ENCODE measurements at regions not wholly inside any gene's neighbourhood (a gene's known extent, or its start where the extent isn't known, plus 50 kb on each side); places are given as distances from the start of the nearest gene placed in this dataset.

DNA sequence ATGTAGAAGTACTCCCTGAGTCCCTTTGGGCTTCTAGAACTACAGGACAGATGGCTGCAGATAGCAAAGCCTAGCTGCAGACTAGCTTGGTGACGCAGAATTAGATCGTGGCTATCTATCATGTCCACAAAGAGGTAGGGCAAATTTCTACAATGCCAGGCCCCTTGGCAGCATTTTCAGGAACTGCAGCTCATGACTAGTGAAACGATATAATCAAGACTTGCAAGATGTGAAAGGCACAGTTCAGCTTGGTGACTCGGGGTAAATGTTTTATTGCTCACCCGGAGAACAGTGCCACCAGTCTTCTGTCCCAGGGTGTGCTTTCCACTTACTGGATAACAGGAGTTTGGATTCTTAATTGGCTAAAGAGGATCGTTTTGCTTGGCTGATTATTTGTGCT lies 108.7 kb upstream of the LY86 start:
- no peak overlapping the region for H2BK120ac ChIP-seq (ENCODE audit: low read depth, low read length)
- no peak overlapping the region for H4K91ac ChIP-seq (ENCODE audit: low read depth, low read length, poor library complexity)
- no peak overlapping the region for H3K14ac ChIP-seq (ENCODE audit: low read length)
- H3K27ac ChIP-seq (replicated peaks; ENCODE audit: low read length): no peak overlapping the region
- H2BK15ac ChIP-seq (ENCODE audit: low read length): no peak overlapping the region
- no peak for DNase-seq (ENCODE audit: low spot score)
- H3K4ac ChIP-seq (ENCODE audit: low read length): no peak overlapping the region
- no peak overlapping the region for H3K4me3 ChIP-seq (ENCODE audit: low read length in 2 of 2)
- H2AK5ac ChIP-seq (ENCODE audit: low read depth, low read length): no peak overlapping the region
- no peak overlapping the region for H4K8ac ChIP-seq (ENCODE audit: low read depth, low read length)
- no peak overlapping the region for H3K4me2 ChIP-seq (ENCODE audit: insufficient read depth, low read length, poor library complexity, severe bottlenecking)
- H3K9me3 ChIP-seq (replicated peaks in 1 of 2; ENCODE audit: control insufficient read depth in 2 of 2, insufficient read depth in 1 of 2, low read depth in 1 of 2, low read length in 2 of 2): peaks cover 2 to 3% of the 10 kb centered on the region in 2 donors
- H2BK12ac ChIP-seq (ENCODE audit: low read length): no peak overlapping the region
- no peaks in the 10 kb centered on the region for H3K36me3 ChIP-seq (replicated peaks in 1 of 2; ENCODE audit: control insufficient read depth in 2 of 2, insufficient read depth in 2 of 2, low read length in 2 of 2)
- no peak overlapping the region for H3K9ac ChIP-seq (ENCODE audit: low read depth, low read length, poor library complexity)
- no peaks in the 10 kb centered on the region for H3K4me1 ChIP-seq (ENCODE audit: control insufficient read depth in 2 of 2, insufficient read depth in 1 of 2, low read depth in 1 of 2, low read length in 2 of 2)
- H2BK5ac ChIP-seq (ENCODE audit: low read length): no peak overlapping the region
- H3K23ac ChIP-seq (ENCODE audit: low read depth, low read length, poor library complexity): no peak overlapping the region
- H3K27me3 ChIP-seq (ENCODE audit: control insufficient read depth in 3 of 3, insufficient read depth in 3 of 3, low read depth in 1 of 3, low read length in 3 of 3): no peaks in the 10 kb centered on the region
- H2AFZ ChIP-seq (ENCODE audit: low read length): no peak overlapping the region
- H3K79me1 ChIP-seq (ENCODE audit: low read depth, low read length): no peaks in the 10 kb centered on the region
- H3K18ac ChIP-seq (ENCODE audit: low read length): no peak overlapping the region
- WGBS, 2 donors (ENCODE audit: extremely low coverage in 2 of 2, insufficient read length in 2 of 2, insufficient replicate concordance in 1 of 2): no CpG with 5 or more reads among the region's 6 CpGs

DNA sequence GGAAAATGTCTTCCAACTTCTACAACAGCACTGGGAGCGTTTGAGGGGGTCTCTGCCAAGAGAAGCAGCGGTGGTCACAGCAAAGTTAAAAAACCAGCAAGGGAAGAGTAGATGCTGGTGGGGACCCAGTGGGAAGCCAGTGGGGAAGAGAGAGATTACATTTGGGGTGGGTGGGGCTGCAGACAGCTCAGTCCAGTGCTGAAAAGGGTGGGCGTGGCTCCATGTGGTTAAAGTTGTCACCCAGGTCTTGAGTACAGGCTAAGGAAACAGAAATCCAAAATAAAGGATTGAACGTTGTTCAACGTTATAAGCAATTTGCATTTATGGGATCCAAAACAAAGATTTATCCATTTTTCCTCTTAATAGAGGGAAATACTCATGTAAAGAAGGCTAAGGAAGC lies 106.3 kb upstream of the LY86 start:
- Histone ChIP-seq H2BK5ac (ENCODE audit: low read length) (no peak overlapping the region), H3K79me1 (ENCODE audit: low read depth, low read length) (no peaks in the 10 kb centered on the region), H3K36me3 (replicated peaks in 1 of 2; ENCODE audit: control insufficient read depth in 2 of 2, insufficient read depth in 2 of 2, low read length in 2 of 2) (no peaks in the 10 kb centered on the region), H2AFZ (ENCODE audit: low read length) (no peak overlapping the region), H2BK15ac (ENCODE audit: low read length) (no peak overlapping the region), H3K4me2 (ENCODE audit: insufficient read depth, low read length, poor library complexity, severe bottlenecking) (no peak overlapping the region), H4K8ac (ENCODE audit: low read depth, low read length) (no peak overlapping the region), H2BK12ac (ENCODE audit: low read length) (no peak overlapping the region), H3K27me3 (ENCODE audit: control insufficient read depth in 3 of 3, insufficient read depth in 3 of 3, low read depth in 1 of 3, low read length in 3 of 3) (no peaks in the 10 kb centered on the region), H3K23ac (ENCODE audit: low read depth, low read length, poor library complexity) (no peak overlapping the region), H3K9me3 (replicated peaks in 1 of 2; ENCODE audit: control insufficient read depth in 2 of 2, insufficient read depth in 1 of 2, low read depth in 1 of 2, low read length in 2 of 2) (peaks cover 2 to 3% of the 10 kb centered on the region in 2 donors), H3K27ac (replicated peaks; ENCODE audit: low read length) (no peak overlapping the region), H3K4ac (ENCODE audit: low read length) (no peak overlapping the region), H3K4me3 (ENCODE audit: low read length in 2 of 2) (no peak overlapping the region), H3K18ac (ENCODE audit: low read length) (no peak overlapping the region), H2BK120ac (ENCODE audit: low read depth, low read length) (no peak overlapping the region), H4K91ac (ENCODE audit: low read depth, low read length, poor library complexity) (no peak overlapping the region), H3K9ac (ENCODE audit: low read depth, low read length, poor library complexity) (no peak overlapping the region), H2AK5ac (ENCODE audit: low read depth, low read length) (no peak overlapping the region), H3K4me1 (ENCODE audit: control insufficient read depth in 2 of 2, insufficient read depth in 1 of 2, low read depth in 1 of 2, low read length in 2 of 2) (no peaks in the 10 kb centered on the region), H3K14ac (ENCODE audit: low read length) (no peak overlapping the region)
- DNase-seq (ENCODE audit: low spot score): no peak
- WGBS, 2 donors (ENCODE audit: extremely low coverage in 2 of 2, insufficient read length in 2 of 2, insufficient replicate concordance in 1 of 2): no CpG with 5 or more reads among the region's 5 CpGs

DNA sequence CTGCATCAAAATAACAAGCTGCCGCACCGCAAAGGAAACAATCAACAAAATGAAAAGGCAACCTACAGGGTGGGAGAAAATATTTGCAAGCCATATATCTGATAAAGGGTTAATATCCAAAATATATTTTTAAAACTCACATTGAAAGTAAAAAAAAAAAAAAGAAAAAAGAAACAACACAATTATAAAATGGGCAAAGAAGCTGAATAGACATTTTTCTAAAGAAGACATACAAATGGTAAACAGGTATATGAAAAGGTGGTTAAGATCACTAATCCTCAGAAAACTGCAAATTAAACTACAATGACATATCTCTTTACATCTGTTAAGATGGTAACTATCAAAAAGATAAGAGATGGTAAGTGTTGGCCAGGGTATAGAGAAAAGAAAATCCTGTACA lies 105.4 kb upstream of the LY86 start:
- WGBS, 2 donors (ENCODE audit: extremely low coverage in 2 of 2, insufficient read length in 2 of 2, insufficient replicate concordance in 1 of 2): no CpG with 5 or more reads among the region's 2 CpGs
- Histone ChIP-seq H3K4ac (ENCODE audit: low read length) (no peak overlapping the region), H3K4me2 (ENCODE audit: insufficient read depth, low read length, poor library complexity, severe bottlenecking) (no peak overlapping the region), H2BK12ac (ENCODE audit: low read length) (no peak overlapping the region), H3K9me3 (replicated peaks in 1 of 2; ENCODE audit: control insufficient read depth in 2 of 2, insufficient read depth in 1 of 2, low read depth in 1 of 2, low read length in 2 of 2) (peaks cover 2 to 3% of the 10 kb centered on the region in 2 donors), H3K4me3 (ENCODE audit: low read length in 2 of 2) (no peak overlapping the region), H3K79me1 (ENCODE audit: low read depth, low read length) (no peaks in the 10 kb centered on the region), H2BK15ac (ENCODE audit: low read length) (no peak overlapping the region), H3K27me3 (ENCODE audit: control insufficient read depth in 3 of 3, insufficient read depth in 3 of 3, low read depth in 1 of 3, low read length in 3 of 3) (no peaks in the 10 kb centered on the region), H3K23ac (ENCODE audit: low read depth, low read length, poor library complexity) (no peak overlapping the region), H3K36me3 (replicated peaks in 1 of 2; ENCODE audit: control insufficient read depth in 2 of 2, insufficient read depth in 2 of 2, low read length in 2 of 2) (no peaks in the 10 kb centered on the region), H3K14ac (ENCODE audit: low read length) (no peak overlapping the region), H3K9ac (ENCODE audit: low read depth, low read length, poor library complexity) (no peak overlapping the region), H3K4me1 (ENCODE audit: control insufficient read depth in 2 of 2, insufficient read depth in 1 of 2, low read depth in 1 of 2, low read length in 2 of 2) (no peaks in the 10 kb centered on the region), H3K27ac (replicated peaks; ENCODE audit: low read length) (no peak overlapping the region), H2AFZ (ENCODE audit: low read length) (no peak overlapping the region), H2BK120ac (ENCODE audit: low read depth, low read length) (no peak overlapping the region), H4K8ac (ENCODE audit: low read depth, low read length) (no peak overlapping the region), H4K91ac (ENCODE audit: low read depth, low read length, poor library complexity) (no peak overlapping the region), H3K18ac (ENCODE audit: low read length) (no peak overlapping the region), H2AK5ac (ENCODE audit: low read depth, low read length) (no peak overlapping the region), H2BK5ac (ENCODE audit: low read length) (no peak overlapping the region)
- DNase-seq (ENCODE audit: low spot score): no peak

DNA sequence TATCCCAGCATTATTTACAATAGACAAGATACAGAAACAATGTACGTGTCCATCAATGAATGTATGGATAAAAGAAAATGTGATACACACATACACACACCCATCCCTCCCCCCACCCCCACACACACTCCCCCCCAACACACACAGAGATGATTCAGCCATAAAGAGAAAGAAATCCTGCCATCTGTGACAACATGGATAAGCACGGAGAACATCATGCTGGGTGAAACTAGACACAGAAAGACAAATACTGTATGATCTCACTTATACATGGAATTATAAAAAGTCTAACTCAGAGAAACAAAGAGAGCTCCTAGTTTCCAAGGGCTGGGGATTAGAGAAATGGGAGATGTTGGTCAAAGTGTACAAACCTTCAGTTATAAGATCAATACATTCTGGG lies 104.8 kb upstream of the LY86 start:
- no peaks in the 10 kb centered on the region for H3K36me3 ChIP-seq (replicated peaks in 1 of 2; ENCODE audit: control insufficient read depth in 2 of 2, insufficient read depth in 2 of 2, low read length in 2 of 2)
- H2BK15ac ChIP-seq (ENCODE audit: low read length): no peak overlapping the region
- no peak overlapping the region for H3K27ac ChIP-seq (replicated peaks; ENCODE audit: low read length)
- no peak overlapping the region for H3K4me2 ChIP-seq (ENCODE audit: insufficient read depth, low read length, poor library complexity, severe bottlenecking)
- H2BK120ac ChIP-seq (ENCODE audit: low read depth, low read length): no peak overlapping the region
- no peak overlapping the region for H3K9ac ChIP-seq (ENCODE audit: low read depth, low read length, poor library complexity)
- no peak overlapping the region for H4K8ac ChIP-seq (ENCODE audit: low read depth, low read length)
- H3K79me1 ChIP-seq (ENCODE audit: low read depth, low read length): no peaks in the 10 kb centered on the region
- WGBS, 2 donors (ENCODE audit: extremely low coverage in 2 of 2, insufficient read length in 2 of 2, insufficient replicate concordance in 1 of 2): no CpG with 5 or more reads among the region's 2 CpGs
- H3K4me3 ChIP-seq (ENCODE audit: low read length in 2 of 2): no peak overlapping the region
- no peak overlapping the region for H2AFZ ChIP-seq (ENCODE audit: low read length)
- no peaks in the 10 kb centered on the region for H3K9me3 ChIP-seq (replicated peaks in 1 of 2; ENCODE audit: control insufficient read depth in 2 of 2, insufficient read depth in 1 of 2, low read depth in 1 of 2, low read length in 2 of 2)
- H3K23ac ChIP-seq (ENCODE audit: low read depth, low read length, poor library complexity): no peak overlapping the region
- H3K18ac ChIP-seq (ENCODE audit: low read length): no peak overlapping the region
- H3K27me3 ChIP-seq (ENCODE audit: control insufficient read depth in 3 of 3, insufficient read depth in 3 of 3, low read depth in 1 of 3, low read length in 3 of 3): no peaks in the 10 kb centered on the region
- H3K4ac ChIP-seq (ENCODE audit: low read length): no peak overlapping the region
- H4K91ac ChIP-seq (ENCODE audit: low read depth, low read length, poor library complexity): no peak overlapping the region
- H2BK5ac ChIP-seq (ENCODE audit: low read length): no peak overlapping the region
- H3K14ac ChIP-seq (ENCODE audit: low read length): no peak overlapping the region
- no peaks in the 10 kb centered on the region for H3K4me1 ChIP-seq (ENCODE audit: control insufficient read depth in 2 of 2, insufficient read depth in 1 of 2, low read depth in 1 of 2, low read length in 2 of 2)
- no peak overlapping the region for H2BK12ac ChIP-seq (ENCODE audit: low read length)
- no peak for DNase-seq (ENCODE audit: low spot score)
- H2AK5ac ChIP-seq (ENCODE audit: low read depth, low read length): no peak overlapping the region

Data from neuronal stem cell (in vitro differentiated cells).